Stimulated activated naive B cell treated with anti-CD40 and anti-IgM and Interleukin-4, amounts not matched to agents 10 μg/mL and 1 μg/mL and 100 μg/mL, for 72 hours (primary cell): ENCODE measurements at regions not wholly inside any gene's neighbourhood (a gene's known extent, or its start where the extent isn't known, plus 50 kb on each side); places are given as distances from the start of the nearest gene placed in this dataset.

ENCODE experiments used
- ATAC-seq, 2 donors: fragments of 150-1000 bp; cut with Tn5 transposase; replicated peaks; 2 replicates each; pipeline ENCODE4 v1.10.0; 2021; ENCODE audit warnings: moderate library complexity in 1 of 2
- DNase-seq: peaks from one replicate; pipeline ENCODE4 v3.0.0; 2021
- H3K27ac Mint-ChIP-seq: one replicate; pipeline ENCODE4 v1.8.0; 2022; ENCODE audit warnings: mild to moderate bottlenecking, mixed read lengths
- H3K27me3 Mint-ChIP-seq, 2 donors: one replicate each; pipeline ENCODE4 v1.8.0; 2022; ENCODE audit warnings: mixed read lengths in 2 of 2
- H3K36me3 Mint-ChIP-seq, 2 donors: one replicate each; pipeline ENCODE4 v1.8.0; 2022; ENCODE audit warnings: mixed read lengths in 2 of 2, mild to moderate bottlenecking in 1 of 2
- H3K4me1 Mint-ChIP-seq, 2 donors: one replicate each; pipeline ENCODE4 v1.8.0; 2022; ENCODE audit warnings: mixed read lengths in 2 of 2, mild to moderate bottlenecking in 1 of 2
- H3K4me3 Mint-ChIP-seq, 2 donors: one replicate each; pipeline ENCODE4 v1.8.0; 2022; ENCODE audit warnings: mild to moderate bottlenecking in 2 of 2, mixed read lengths in 2 of 2, moderate library complexity in 1 of 2
- H3K9me3 Mint-ChIP-seq, 2 donors: one replicate each; pipeline ENCODE4 v1.8.0; 2022; ENCODE audit warnings: mixed read lengths in 2 of 2, mild to moderate bottlenecking in 1 of 2

GRCh38 chr6:164917211-164917610 is 392.2 kb downstream of the C6orf118 start:
- no peaks in the 10 kb centered on the region for H3K4me1 Mint-ChIP-seq
- no peaks in the 10 kb centered on the region for H3K36me3 Mint-ChIP-seq
- no peak for DNase-seq
- peaks cover 3 to 4% of the 10 kb centered on the region in 2 donors for H3K9me3 Mint-ChIP-seq
- H3K27ac Mint-ChIP-seq = no peak overlapping the region
- ATAC-seq = no peak
- H3K4me3 Mint-ChIP-seq = no peak overlapping the region
- H3K27me3 Mint-ChIP-seq = no peaks in the 10 kb centered on the region

GRCh38 chr6:164916087-164916486 is 393.3 kb downstream of the C6orf118 start:
- no peaks in the 10 kb centered on the region for H3K4me1 Mint-ChIP-seq

GRCh38 chr6:164911873-164912580 is 397.4 kb downstream of the C6orf118 start:
- Mint-ChIP-seq H3K9me3 (peaks cover 0 to 1% of the 10 kb centered on the region in 2 donors), H3K4me3 (no peak overlapping the region), H3K27me3 (no peaks in the 10 kb centered on the region), H3K27ac (no peak overlapping the region), H3K4me1 (no peaks in the 10 kb centered on the region), H3K36me3 (no peaks in the 10 kb centered on the region)
- DNase-seq = no peak
- ATAC-seq = no peak

More at GRCh38 chr6:164916087-164916486, 393.3 kb downstream of the C6orf118 start:
- Mint-ChIP-seq H3K36me3 (no peaks in the 10 kb centered on the region), H3K4me3 (no peak overlapping the region), H3K9me3 (peaks cover 3 to 4% of the 10 kb centered on the region in 2 donors), H3K27me3 (no peaks in the 10 kb centered on the region), H3K27ac (no peak overlapping the region)
- DNase-seq (no peak), ATAC-seq (no peak)

- Mint-ChIP-seq H3K27ac (no peak overlapping the region), H3K4me3 (no peak overlapping the region), H3K36me3 (no peaks in the 10 kb centered on the region), H3K27me3 (no peaks in the 10 kb centered on the region), H3K9me3 (no peaks in the 10 kb centered on the region), H3K4me1 (no peaks in the 10 kb centered on the region)
- ATAC-seq = no peak
- DNase-seq = no peak
Observed at GRCh38 chr6:164911151-164911550, 398.3 kb downstream of the C6orf118 start.

GRCh38 chr6:164906766-164907165 is 402.6 kb downstream of the C6orf118 start:
- Mint-ChIP-seq H3K4me3 (no peak overlapping the region), H3K9me3 (peaks cover 0 to 1% of the 10 kb centered on the region in 2 donors), H3K27ac (no peak overlapping the region), H3K4me1 (no peaks in the 10 kb centered on the region), H3K36me3 (no peaks in the 10 kb centered on the region), H3K27me3 (no peaks in the 10 kb centered on the region)
- DNase-seq (no peak), ATAC-seq (no peak)

- DNase-seq (no peak), ATAC-seq (no peak)
- H3K27me3 Mint-ChIP-seq = no peaks in the 10 kb centered on the region
- H3K27ac Mint-ChIP-seq = no peak overlapping the region
- H3K9me3 Mint-ChIP-seq = peaks cover 0 to 1% of the 10 kb centered on the region in 2 donors
- no peaks in the 10 kb centered on the region for H3K36me3 Mint-ChIP-seq
- H3K4me3 Mint-ChIP-seq = no peak overlapping the region
- H3K4me1 Mint-ChIP-seq = no peaks in the 10 kb centered on the region
Observed at GRCh38 chr6:164905311-164905710, 404.1 kb downstream of the C6orf118 start.

- no peak overlapping the region for H3K27ac Mint-ChIP-seq
- H3K4me1 Mint-ChIP-seq = no peaks in the 10 kb centered on the region
- no peaks in the 10 kb centered on the region for H3K36me3 Mint-ChIP-seq
- ATAC-seq (no peak), DNase-seq (no peak)
- H3K27me3 Mint-ChIP-seq = no peaks in the 10 kb centered on the region
- no peak overlapping the region for H3K4me3 Mint-ChIP-seq
- peaks cover 11 to 13% of the 10 kb centered on the region in 2 donors for H3K9me3 Mint-ChIP-seq
Observed at GRCh38 chr6:164898412-164898811, 411.0 kb downstream of the C6orf118 start.

- Mint-ChIP-seq H3K4me3 (no peak overlapping the region), H3K27ac (no peak overlapping the region), H3K4me1 (no peaks in the 10 kb centered on the region), H3K9me3 (peaks cover 11 to 13% of the 10 kb centered on the region in 2 donors), H3K27me3 (no peaks in the 10 kb centered on the region), H3K36me3 (no peaks in the 10 kb centered on the region)
- ATAC-seq = no peak
- no peak for DNase-seq
Observed at GRCh38 chr6:164897523-164898235, 411.7 kb downstream of the C6orf118 start.

GRCh38 chr6:164889980-164890379 is 419.4 kb downstream of the C6orf118 start:
- peaks cover 0 to 4% of the 10 kb centered on the region in 2 donors for H3K9me3 Mint-ChIP-seq
- H3K27me3 Mint-ChIP-seq = no peaks in the 10 kb centered on the region
- ATAC-seq (no peak), DNase-seq (no peak)
- no peaks in the 10 kb centered on the region for H3K36me3 Mint-ChIP-seq
- no peaks in the 10 kb centered on the region for H3K4me1 Mint-ChIP-seq
- H3K27ac Mint-ChIP-seq = no peak overlapping the region
- no peak overlapping the region for H3K4me3 Mint-ChIP-seq

- ATAC-seq (no peak), DNase-seq (no peak)
- Mint-ChIP-seq H3K9me3 (peaks cover 0 to 1% of the 10 kb centered on the region in 2 donors), H3K4me3 (no peak overlapping the region), H3K36me3 (no peaks in the 10 kb centered on the region), H3K27me3 (no peaks in the 10 kb centered on the region), H3K27ac (no peak overlapping the region), H3K4me1 (no peaks in the 10 kb centered on the region)
Observed at GRCh38 chr6:164887660-164888059, 421.7 kb downstream of the C6orf118 start.

- H3K4me1 Mint-ChIP-seq = no peaks in the 10 kb centered on the region
Observed at GRCh38 chr6:164882236-164882635, 427.2 kb downstream of the C6orf118 start.

GRCh38 chr6:164871783-164872182 is 437.6 kb downstream of the C6orf118 start:
- Mint-ChIP-seq H3K27me3 (no peaks in the 10 kb centered on the region), H3K27ac (no peak overlapping the region), H3K9me3 (peaks cover 4 to 7% of the 10 kb centered on the region in 2 donors), H3K4me3 (no peak overlapping the region), H3K4me1 (no peaks in the 10 kb centered on the region), H3K36me3 (no peaks in the 10 kb centered on the region)
- ATAC-seq (no peak), DNase-seq (no peak)

More at GRCh38 chr6:164882236-164882635, 427.2 kb downstream of the C6orf118 start:
- H3K27ac Mint-ChIP-seq = no peak overlapping the region
- H3K9me3 Mint-ChIP-seq = peaks cover 4 to 7% of the 10 kb centered on the region in 2 donors
- H3K4me3 Mint-ChIP-seq = no peak overlapping the region
- no peak for ATAC-seq
- H3K36me3 Mint-ChIP-seq = no peaks in the 10 kb centered on the region
- no peak for DNase-seq
- no peaks in the 10 kb centered on the region for H3K27me3 Mint-ChIP-seq

GRCh38 chr6:164870164-164870563 is 439.2 kb downstream of the C6orf118 start:
- DNase-seq = no peak
- H3K9me3 Mint-ChIP-seq = peaks cover 4 to 12% of the 10 kb centered on the region in 2 donors
- H3K36me3 Mint-ChIP-seq = no peaks in the 10 kb centered on the region
- no peak overlapping the region for H3K27ac Mint-ChIP-seq
- no peak overlapping the region for H3K4me3 Mint-ChIP-seq
- H3K27me3 Mint-ChIP-seq = no peaks in the 10 kb centered on the region
- no peaks in the 10 kb centered on the region for H3K4me1 Mint-ChIP-seq
- ATAC-seq = no peak

- H3K27me3 Mint-ChIP-seq = no peaks in the 10 kb centered on the region
- H3K9me3 Mint-ChIP-seq = peaks cover 2 to 12% of the 10 kb centered on the region in 2 donors
- no peak overlapping the region for H3K27ac Mint-ChIP-seq
- DNase-seq = no peak
- no peak overlapping the region for H3K4me3 Mint-ChIP-seq
- no peak for ATAC-seq
- H3K4me1 Mint-ChIP-seq = no peaks in the 10 kb centered on the region
- H3K36me3 Mint-ChIP-seq = no peaks in the 10 kb centered on the region
Observed at GRCh38 chr6:164861967-164862366, 447.4 kb downstream of the C6orf118 start.

GRCh38 chr6:164859816-164860215 is 449.6 kb downstream of the C6orf118 start:
- H3K27me3 Mint-ChIP-seq = no peaks in the 10 kb centered on the region
- no peak overlapping the region for H3K4me3 Mint-ChIP-seq
- ATAC-seq (no peak), DNase-seq (no peak)
- no peaks in the 10 kb centered on the region for H3K4me1 Mint-ChIP-seq
- H3K27ac Mint-ChIP-seq = no peak overlapping the region
- H3K36me3 Mint-ChIP-seq = no peaks in the 10 kb centered on the region
- H3K9me3 Mint-ChIP-seq = peaks cover 0 to 7% of the 10 kb centered on the region in 2 donors
